HG03039 (cell line): ENCODE measurements at regions not wholly inside any gene's neighbourhood (a gene's known extent, or its start where the extent isn't known, plus 50 kb on each side); places are given as distances from the start of the nearest gene placed in this dataset.
"Not testable (repeated sequence)": the region's sequence is repeated elsewhere in the genome, so short reads cannot be mapped to it uniquely, and the experiment has no call there.

Experiments
- ATAC-seq: cut with Tn5 transposase; IDR thresholded peaks from one replicate; pipeline ENCODE4 v1.9.1; 2021; ENCODE audit warnings: mild to moderate bottlenecking, moderate library complexity; ENCODE audit not compliant: unreplicated experiment

DNA sequence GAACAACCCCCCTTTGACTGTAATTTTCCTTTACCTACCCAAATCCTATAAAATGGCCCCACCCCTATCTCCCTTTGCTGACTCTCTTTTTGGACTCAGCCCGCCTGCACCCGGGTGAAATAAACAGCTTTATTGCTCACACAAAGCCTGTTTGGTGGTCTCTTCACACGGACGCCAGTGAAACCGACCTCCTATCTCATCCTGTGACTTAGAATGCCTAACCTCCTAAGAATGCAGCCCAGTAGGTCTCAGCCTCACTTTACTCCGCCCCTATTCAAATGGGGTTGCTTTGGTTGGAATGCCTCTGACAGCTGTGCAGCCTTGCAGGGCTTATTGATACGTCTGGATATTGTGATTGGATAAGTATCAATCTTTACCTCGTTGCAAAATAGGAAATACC, 243.8 kb upstream of the PROK2 start:
- ATAC-seq = not testable (repeated sequence)

GRCh38 chr3:72028307-72028706, 243.4 kb upstream of the PROK2 start:
- not testable (repeated sequence) for ATAC-seq

DNA sequence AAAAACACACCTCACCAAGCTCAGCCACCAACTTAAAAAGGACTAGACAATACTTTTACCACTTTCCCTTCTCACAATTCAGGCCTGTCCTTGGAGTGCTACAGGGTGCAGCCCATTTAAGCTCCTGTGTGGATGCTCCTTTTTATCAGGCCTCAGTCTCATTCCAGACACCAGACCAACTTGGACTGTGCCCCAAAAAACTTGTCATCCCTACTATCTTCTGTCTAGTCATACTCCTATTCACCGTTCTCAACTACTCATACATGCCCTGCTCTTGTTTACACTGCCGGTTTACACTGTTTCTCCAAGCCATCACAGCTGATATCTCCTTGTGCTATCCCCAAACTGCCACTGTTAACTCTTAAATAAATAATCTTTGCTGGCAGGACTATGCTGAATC, 242.8 kb upstream of the PROK2 start:
- ATAC-seq = not testable (repeated sequence)

- ATAC-seq = no peak
These were observed 237.1 kb upstream of the PROK2 start for GRCh38 chr3:72022027-72022426.

DNA sequence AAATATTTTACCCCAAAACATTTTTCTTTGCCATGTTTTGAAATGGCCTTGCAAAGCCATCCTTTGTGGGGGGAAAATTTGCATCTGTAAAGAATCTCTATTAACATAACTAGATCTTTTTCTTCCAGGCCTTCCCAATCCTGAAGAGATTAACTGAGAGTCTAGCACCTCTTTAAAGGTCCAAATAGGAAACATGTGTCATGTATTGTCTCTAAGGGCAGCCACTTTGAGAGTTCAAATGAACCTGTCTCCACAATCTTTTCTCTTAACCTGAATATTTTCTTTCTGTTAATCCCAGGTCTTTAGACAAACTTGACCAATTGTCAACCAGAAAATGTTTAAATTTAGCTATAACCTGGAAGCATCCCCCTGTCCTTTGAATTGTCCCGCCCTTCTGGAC, 236.6 kb upstream of the PROK2 start:
- ATAC-seq = no peak

DNA sequence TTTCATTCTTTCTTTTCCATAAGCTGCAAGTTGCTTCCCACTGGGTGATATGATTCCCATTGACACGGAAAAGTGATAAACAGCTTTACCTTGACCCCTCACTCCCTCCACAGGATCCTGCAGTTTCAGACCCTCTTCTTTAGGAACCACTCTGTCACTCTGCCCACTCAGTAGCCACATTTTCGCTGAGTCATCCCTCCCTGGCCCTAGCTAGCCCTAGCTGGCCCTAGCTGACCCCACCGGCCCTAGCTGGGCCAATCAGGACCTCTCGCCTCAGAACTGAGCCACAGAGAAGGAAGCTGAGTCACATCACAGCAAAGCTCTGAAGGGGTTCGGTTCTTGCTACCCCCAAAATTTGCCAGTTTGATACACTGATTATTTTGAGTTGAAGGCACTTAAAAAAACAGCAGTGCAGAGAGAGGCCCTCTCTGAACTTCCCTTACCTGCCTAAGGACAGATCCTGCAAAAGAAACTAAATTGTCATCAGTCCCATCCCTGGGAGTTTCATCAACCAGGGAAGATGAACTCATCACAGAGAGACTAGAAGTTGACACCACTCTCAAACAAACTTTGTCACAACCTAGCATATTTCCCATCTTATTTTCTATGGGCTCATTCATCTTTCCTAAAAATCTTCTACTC, 233.5 kb upstream of the PROK2 start:
- ATAC-seq = no peak

GRCh38 chr3:72017935-72018334, 233.0 kb upstream of the PROK2 start:
- ATAC-seq = no peak

DNA sequence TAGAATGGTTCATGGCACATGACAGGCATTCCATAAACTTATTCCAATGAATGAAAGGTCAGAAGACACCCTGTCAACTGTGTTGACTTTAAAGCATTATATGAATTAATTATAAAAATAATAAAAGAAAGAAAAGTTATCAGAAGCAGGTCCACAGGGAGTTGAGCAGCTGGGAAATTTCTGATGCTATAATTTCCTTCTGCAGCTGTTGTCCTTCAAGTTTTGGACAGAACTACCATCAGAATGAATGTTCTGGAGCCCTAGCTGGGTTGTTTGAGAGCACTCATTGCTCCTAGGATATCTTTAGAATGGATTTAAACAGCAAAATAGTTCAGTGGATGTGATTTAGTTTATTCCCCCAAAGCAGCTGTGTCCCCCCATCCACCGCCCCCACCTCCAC, 232.4 kb upstream of the PROK2 start:
- no peak for ATAC-seq

DNA sequence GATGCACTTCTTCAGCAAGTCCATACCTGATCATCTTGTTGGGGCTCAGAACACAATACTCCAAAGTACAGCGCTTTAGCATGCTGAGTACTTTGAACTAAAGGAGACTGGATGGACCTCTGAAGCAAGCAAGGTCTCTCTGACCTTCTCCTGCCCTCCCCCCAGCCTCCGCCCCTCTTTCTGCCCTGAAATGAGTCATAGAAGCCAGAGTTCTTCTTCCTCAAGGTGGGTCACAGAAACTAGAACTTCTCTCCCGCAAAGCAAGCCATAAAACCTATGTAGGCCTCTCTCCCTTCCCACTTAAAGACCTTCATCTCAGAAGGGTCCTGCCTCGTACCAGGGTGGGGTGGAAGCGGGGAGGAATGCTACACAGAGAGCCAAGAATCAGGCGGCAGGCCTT, 230.5 kb upstream of the PROK2 start:
- ATAC-seq = no peak

DNA sequence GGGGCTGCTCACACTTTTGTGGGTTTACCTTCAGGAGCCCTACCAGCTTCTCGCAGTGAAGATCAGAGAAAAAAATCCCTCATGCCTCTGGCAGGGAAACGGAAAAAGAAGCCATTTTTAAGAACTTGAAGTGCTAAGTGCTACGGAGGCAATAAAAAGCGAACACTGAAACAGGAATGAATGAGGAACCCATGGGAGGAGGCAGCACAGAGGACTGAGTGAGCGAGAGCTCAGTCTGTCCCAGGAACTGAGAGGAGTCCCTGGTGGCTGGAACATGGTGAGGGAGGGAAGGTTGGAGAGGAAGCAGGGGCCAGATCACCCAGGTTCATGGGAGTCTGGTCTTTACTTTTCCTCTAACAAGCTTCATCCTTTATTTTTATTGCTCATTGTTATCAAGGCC, 228.1 kb upstream of the PROK2 start:
- ATAC-seq = no peak

DNA sequence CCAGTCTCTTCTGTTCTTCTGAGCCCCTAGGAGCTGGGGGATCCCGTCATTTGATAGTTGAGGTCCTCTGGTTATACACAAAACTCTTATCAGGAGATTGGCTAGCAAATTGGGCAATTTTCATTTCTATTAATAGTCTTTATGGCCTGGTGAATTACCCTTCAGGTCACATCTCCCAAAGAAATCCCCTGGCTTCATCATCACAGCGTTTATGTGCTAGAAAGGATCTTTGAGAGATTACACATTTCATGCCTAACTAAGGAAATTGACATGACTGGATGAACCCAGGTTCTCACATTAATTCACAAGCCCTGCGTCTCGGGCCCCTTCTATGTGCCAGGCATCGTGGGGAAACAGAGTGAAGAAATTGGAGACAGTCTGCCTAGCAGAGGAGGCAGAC, 227.4 kb upstream of the PROK2 start:
- no peak for ATAC-seq

DNA sequence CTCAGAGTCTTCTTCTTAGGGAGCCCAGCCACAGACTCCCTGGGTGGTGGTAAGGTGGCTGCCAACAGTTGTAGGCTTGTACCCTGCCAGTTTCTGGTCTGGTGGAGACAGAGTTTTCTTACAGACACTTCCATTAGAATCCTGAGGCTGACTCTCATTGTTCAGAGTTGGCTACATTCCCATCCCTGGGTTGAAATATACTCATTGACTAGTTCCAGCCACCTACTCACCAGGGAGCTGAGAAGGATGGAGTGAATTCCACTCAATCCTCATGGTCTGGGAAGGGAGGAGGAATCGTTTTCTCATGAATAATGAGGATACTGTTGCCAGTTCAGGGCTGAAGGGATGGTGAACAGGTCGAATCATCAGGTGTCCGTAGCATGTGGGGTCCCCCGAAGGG, 226.5 kb upstream of the PROK2 start:
- no peak for ATAC-seq

DNA sequence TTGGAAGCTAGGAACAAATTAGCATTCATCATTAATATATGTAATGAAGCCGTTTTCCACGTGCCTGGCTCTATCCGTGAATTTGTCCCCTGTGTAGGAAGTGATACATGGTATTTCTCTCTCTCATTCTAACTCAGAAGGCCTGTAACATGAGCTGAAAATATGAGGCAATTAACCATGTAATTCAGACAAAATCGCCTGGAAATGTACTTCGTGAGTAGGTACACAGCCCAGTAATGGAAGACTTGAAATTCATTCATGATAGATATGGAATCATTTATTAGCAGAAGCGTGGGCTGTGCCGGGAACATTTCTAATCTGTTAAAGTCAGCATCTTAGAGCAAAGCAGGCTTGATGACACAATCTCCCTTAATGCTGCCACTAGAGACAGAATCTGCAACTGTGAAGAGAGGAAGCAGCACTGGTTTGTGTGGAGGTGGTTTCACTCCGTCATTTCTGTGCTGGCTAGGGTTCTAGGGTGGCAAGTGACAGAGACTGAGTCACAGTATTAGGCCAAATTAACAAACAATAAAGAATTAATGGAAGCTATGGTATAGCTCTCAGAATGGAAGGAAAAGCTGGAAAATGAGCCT, 225.0 kb upstream of the PROK2 start:
- ATAC-seq = no peak

- ATAC-seq = no peak
These were observed 223.5 kb upstream of the PROK2 start for GRCh38 chr3:72008226-72008996.

- ATAC-seq = no peak
These were observed 221.9 kb upstream of the PROK2 start for GRCh38 chr3:72006631-72007556.

DNA sequence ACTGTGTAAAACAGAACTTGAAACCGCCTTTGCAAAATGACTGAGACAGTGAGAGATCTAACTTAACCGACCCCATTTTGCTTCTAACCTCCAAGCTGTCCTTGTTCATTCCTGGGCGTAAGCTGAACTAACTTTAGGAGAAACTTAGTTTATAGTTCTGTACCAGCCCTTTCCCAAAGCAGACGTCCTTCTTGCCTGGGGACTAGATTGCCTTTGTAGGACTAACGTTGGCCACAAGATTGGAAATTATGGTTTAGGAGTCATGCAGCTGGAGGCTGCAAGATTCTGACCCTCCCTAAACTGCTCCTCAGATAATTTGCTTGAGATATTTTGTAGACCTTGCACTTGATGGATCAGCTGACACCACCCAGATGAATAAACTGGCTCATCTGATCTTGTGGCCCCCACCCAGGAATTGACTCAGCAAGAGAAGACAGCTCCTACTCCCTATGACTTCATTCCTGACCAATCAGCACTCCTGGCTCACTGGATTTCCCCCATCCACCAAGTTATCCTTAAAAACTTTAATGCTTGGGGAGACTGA, 219.9 kb upstream of the PROK2 start:
- ATAC-seq = no peak

DNA sequence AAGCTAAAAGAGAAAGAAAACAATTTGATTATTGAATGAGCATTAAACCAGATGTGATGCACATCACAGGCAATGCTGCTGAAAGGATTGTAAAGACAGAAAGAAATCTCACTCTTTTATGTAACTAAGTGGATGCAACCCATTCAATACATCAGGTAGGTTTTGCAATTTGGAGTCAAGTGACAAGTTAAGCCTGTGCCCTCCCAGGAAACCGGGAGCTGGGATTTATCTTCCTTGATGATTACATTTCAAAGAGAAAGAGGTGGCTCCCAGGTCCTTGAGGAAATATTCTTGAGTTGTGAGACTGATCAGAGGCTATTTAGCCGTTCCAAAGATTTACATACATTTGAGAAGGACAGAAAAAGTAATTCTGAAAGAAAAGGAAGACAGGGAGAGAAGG, 219.0 kb upstream of the PROK2 start:
- no peak for ATAC-seq

DNA sequence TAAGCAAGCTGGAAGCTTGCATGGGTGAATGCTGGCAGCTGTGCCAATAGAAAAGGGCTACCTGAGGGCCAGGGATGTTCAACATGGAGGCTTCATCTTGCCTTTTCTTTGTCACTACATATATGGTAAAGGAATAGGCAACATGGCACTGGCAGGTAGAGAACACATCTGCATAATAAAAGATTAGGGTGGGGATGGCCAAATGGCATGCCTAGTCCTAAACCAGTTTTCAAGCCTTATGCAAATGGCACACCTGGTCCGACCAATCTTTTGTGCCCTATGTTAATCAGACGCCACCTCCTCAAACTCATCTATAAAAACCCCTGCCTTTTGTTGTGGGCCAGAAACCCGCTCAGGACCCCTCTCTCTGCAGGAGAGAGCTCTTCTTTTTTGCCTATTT, 216.8 kb upstream of the PROK2 start:
- no peak for ATAC-seq

GRCh38 chr3:71998995-71999673, 214.2 kb upstream of the PROK2 start:
- ATAC-seq = no peak

GRCh38 chr3:71997066-71997653, 212.2 kb upstream of the PROK2 start:
- no peak for ATAC-seq
